CD4-positive, alpha-beta T cell (primary cell): ENCODE measurements at regions not wholly inside any gene's neighbourhood (a gene's known extent, or its start where the extent isn't known, plus 50 kb on each side); places are given as distances from the start of the nearest gene placed in this dataset.

Source experiments
- ATAC-seq: fragments of 200-7000 bp; cut with Tn5 transposase; one replicate; pipeline ENCODE4 v1.10.0; 2022; ENCODE audit warnings: mild to moderate bottlenecking; ENCODE audit not compliant: poor library complexity
- CTCF ChIA-PET: fragments of 350-600 bp; sonication (Branson Sonifier 250); formaldehyde crosslinking; loops from one replicate; lab custom pipeline; 2021; ENCODE audit warnings: antibody characterized with exemption, inconsistent platforms; lab: Charles Lee
- POLR2A ChIA-PET: fragments of 350-600 bp; sonication (Branson Sonifier 250); formaldehyde crosslinking; loops from one replicate; lab custom pipeline; 2021; ENCODE audit warnings: antibody characterized with exemption, inconsistent platforms; lab: Charles Lee
- DNase-seq, 14 experiments: peaks; one replicate each; pipeline ENCODE4 v3.0.0-alpha.2; 2013 to 2020; ENCODE audit warnings: mixed read lengths in 2 of 14
- H3K27ac ChIP-seq, 2 donors: one replicate each; pipeline versions ENCODE4 v1.5.1 to v1.7.0; 2013; ENCODE audit warnings: low read length in 2 of 2, low read depth in 1 of 2, mild to moderate bottlenecking in 1 of 2
- H3K27me3 ChIP-seq, 2 experiments: 1 replicate in 1 of 2; 2 replicates in 1 of 2; pipeline versions ENCODE4 v1.6.1 to v1.7.0; 2013; ENCODE audit warnings: low read length in 2 of 2, control low read depth in 1 of 2, mild to moderate bottlenecking in 1 of 2, moderate library complexity in 1 of 2; ENCODE audit not compliant: insufficient read depth in 2 of 2, control insufficient read depth in 1 of 2
- H3K36me3 ChIP-seq: one replicate; pipeline ENCODE4 v1.6.1; 2013; ENCODE audit warnings: low read length, control low read depth; ENCODE audit not compliant: insufficient read depth
- H3K4me1 ChIP-seq: one replicate; pipeline ENCODE4 v1.6.1; 2013; ENCODE audit warnings: low read length, control low read depth; ENCODE audit not compliant: insufficient read depth
- H3K4me3 ChIP-seq: one replicate; pipeline ENCODE4 v1.5.1; 2013; ENCODE audit warnings: mild to moderate bottlenecking, low read length, moderate library complexity
- H3K9me3 ChIP-seq, 2 experiments: 1 replicate in 1 of 2; 2 replicates in 1 of 2; pipeline versions ENCODE4 v1.6.1 to v1.7.0; 2013; ENCODE audit warnings: low read length in 2 of 2, mild to moderate bottlenecking in 2 of 2, control low read depth in 1 of 2, moderate library complexity in 1 of 2; ENCODE audit not compliant: control insufficient read depth in 1 of 2, insufficient read depth in 1 of 2
- H3K27ac Mint-ChIP-seq: one replicate; pipeline ENCODE4 v1.8.0; 2020; ENCODE audit warnings: mixed read lengths
- H3K27me3 Mint-ChIP-seq: one replicate; pipeline ENCODE4 v1.8.0; 2021; ENCODE audit warnings: mixed read lengths
- H3K36me3 Mint-ChIP-seq: one replicate; pipeline ENCODE4 v1.8.0; 2021; ENCODE audit warnings: low read depth, mixed read lengths
- H3K4me1 Mint-ChIP-seq: one replicate; pipeline ENCODE4 v1.8.0; 2021; ENCODE audit warnings: low read depth, mixed read lengths
- H3K4me3 Mint-ChIP-seq: one replicate; pipeline ENCODE4 v1.8.0; 2020; ENCODE audit warnings: mild to moderate bottlenecking, mixed read lengths
- H3K9me3 Mint-ChIP-seq: one replicate; pipeline ENCODE4 v1.8.0; 2020; ENCODE audit warnings: mixed read lengths
- intact Hi-C, 2 experiments: fragments of 100-400 bp; cut with DNase I in 1 of 2; cut with micrococcal nuclease in 1 of 2; formaldehyde crosslinking; loops; one replicate each; pipeline versions ENCODE4 v1.15.1 to v1.9.0; 2023 to 2025; cut with DNase I, micrococcal nuclease
- TF ChIP-seq, protein P1 (sequence below): fragments of 200-600 bp; IDR thresholded peaks from one replicate; pipeline ENCODE4 v1.8.0; 2022; ENCODE audit warnings: antibody characterized with exemption, mild to moderate bottlenecking

DNA sequence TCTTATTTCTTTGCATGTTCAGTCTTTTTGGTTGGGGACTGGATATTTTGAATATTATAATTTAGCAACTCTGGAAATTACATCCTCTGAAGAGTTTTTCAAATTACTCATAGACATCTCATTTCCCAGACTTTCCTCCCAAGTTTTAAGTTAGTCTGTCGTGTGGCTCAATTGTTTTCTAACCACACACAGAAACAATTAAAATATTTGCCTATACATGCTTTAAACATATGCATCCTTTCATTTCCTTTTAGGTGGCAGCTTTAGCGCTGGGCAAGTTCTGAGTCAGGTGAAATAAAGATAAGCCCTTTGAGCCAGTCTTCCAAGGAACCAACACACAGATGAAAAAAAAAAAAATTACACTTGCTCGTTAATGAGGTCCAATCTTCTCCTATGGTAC lies 307.0 kb upstream of the SPOCK3 start:
- Mint-ChIP-seq H3K4me1 (no peaks in the 10 kb centered on the region), H3K4me3 (no peak overlapping the region), H3K27ac (no peak overlapping the region), H3K36me3 (no peaks in the 10 kb centered on the region), H3K27me3 (no peaks in the 10 kb centered on the region), H3K9me3 (peaks cover 9% of the 10 kb centered on the region)
- ATAC-seq: no peak
- H3K36me3 ChIP-seq: no peaks in the 10 kb centered on the region
- DNase-seq: no peak
- H3K27ac ChIP-seq: no peak overlapping the region
- H3K4me1 ChIP-seq: no peaks in the 10 kb centered on the region
- no peaks in the 10 kb centered on the region for H3K27me3 ChIP-seq
- no peaks in the 10 kb centered on the region for H3K9me3 ChIP-seq
- CTCF ChIA-PET: no interaction called here
- TF ChIP-seq, protein P1, sequence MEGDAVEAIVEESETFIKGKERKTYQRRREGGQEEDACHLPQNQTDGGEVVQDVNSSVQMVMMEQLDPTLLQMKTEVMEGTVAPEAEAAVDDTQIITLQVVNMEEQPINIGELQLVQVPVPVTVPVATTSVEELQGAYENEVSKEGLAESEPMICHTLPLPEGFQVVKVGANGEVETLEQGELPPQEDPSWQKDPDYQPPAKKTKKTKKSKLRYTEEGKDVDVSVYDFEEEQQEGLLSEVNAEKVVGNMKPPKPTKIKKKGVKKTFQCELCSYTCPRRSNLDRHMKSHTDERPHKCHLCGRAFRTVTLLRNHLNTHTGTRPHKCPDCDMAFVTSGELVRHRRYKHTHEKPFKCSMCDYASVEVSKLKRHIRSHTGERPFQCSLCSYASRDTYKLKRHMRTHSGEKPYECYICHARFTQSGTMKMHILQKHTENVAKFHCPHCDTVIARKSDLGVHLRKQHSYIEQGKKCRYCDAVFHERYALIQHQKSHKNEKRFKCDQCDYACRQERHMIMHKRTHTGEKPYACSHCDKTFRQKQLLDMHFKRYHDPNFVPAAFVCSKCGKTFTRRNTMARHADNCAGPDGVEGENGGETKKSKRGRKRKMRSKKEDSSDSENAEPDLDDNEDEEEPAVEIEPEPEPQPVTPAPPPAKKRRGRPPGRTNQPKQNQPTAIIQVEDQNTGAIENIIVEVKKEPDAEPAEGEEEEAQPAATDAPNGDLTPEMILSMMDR: no peak
- no peak overlapping the region for H3K4me3 ChIP-seq
- POLR2A ChIA-PET: no interaction called here
- intact Hi-C loops: no loop called here

DNA sequence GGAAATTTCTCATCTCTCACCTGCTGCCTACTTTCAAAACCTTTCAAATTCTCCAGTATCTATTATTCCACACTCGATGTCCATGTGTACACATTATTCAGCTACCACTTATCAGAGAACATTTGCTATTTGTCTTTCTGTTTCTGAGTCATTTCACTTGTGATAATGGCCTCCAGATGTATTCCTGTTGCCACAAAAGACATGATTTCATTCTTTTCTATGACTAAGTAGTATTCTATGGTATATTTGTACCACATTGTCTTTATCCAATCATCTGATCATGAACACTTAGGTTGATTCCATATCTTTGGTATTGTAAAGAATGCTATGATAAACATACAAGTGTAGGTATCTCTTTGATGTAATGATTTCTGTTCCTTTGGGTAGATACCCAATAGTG lies 310.1 kb upstream of the SPOCK3 start:
- ATAC-seq (no peak), DNase-seq (no peak)
- H3K4me3 Mint-ChIP-seq: no peak overlapping the region
- H3K27me3 Mint-ChIP-seq: no peaks in the 10 kb centered on the region
- ChIA-PET POLR2A (no interaction called here), CTCF (no interaction called here)
- no peaks in the 10 kb centered on the region for H3K4me1 ChIP-seq
- no peaks in the 10 kb centered on the region for H3K36me3 ChIP-seq
- TF ChIP-seq, protein P1: no peak
- no peak overlapping the region for H3K27ac Mint-ChIP-seq
- no peaks in the 10 kb centered on the region for H3K4me1 Mint-ChIP-seq
- H3K27ac ChIP-seq: no peak overlapping the region
- H3K4me3 ChIP-seq: no peak overlapping the region
- H3K36me3 Mint-ChIP-seq: no peaks in the 10 kb centered on the region
- no peaks in the 10 kb centered on the region for H3K27me3 ChIP-seq
- intact Hi-C loops: no loop called here
- peaks cover 11% of the 10 kb centered on the region for H3K9me3 Mint-ChIP-seq
- H3K9me3 ChIP-seq: no peaks in the 10 kb centered on the region

DNA sequence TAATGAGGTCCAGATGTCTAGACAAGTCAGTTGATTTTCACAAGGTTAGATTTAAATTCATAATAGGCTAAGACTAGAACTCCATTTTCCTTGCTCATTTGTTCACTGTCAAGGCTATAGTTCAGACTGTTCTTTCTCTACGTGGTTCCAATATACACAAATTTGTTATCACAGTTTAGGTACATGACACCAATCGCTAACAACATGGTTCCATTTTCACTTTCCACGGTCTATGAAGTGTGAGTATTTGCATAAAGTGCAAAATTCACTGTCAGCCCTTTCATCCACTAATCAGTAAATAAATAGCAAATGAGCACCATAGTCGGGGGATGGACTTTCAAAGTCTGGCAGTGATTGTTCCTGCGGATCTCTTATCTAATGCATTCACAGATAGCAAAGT lies 315.7 kb upstream of the SPOCK3 start:
- H3K36me3 Mint-ChIP-seq: no peaks in the 10 kb centered on the region
- Histone ChIP-seq H3K9me3 (no peaks in the 10 kb centered on the region), H3K4me3 (no peak overlapping the region), H3K4me1 (no peaks in the 10 kb centered on the region), H3K27ac (no peak overlapping the region), H3K27me3 (no peaks in the 10 kb centered on the region), H3K36me3 (no peaks in the 10 kb centered on the region)
- H3K27me3 Mint-ChIP-seq: no peaks in the 10 kb centered on the region
- DNase-seq (no peak), ATAC-seq (no peak)
- no peaks in the 10 kb centered on the region for H3K4me1 Mint-ChIP-seq
- intact Hi-C loops: no loop called here
- no peak overlapping the region for H3K27ac Mint-ChIP-seq
- ChIA-PET CTCF (no interaction called here), POLR2A (no interaction called here)
- H3K9me3 Mint-ChIP-seq: peaks cover 12% of the 10 kb centered on the region
- no peak overlapping the region for H3K4me3 Mint-ChIP-seq
- TF ChIP-seq, protein P1: no peak
